ENCODE measurements at regions not wholly inside any gene's neighbourhood (a gene's known extent, or its start where the extent isn't known, plus 50 kb on each side); places are given as distances from the start of the nearest gene placed in this dataset.

- TF ChIP-seq CTCF (IDR thresholded peaks at IDR 0.05) (no peak), POLR2A (IDR thresholded peaks at IDR 0.05) (no peak)
These were observed 1279.7 kb upstream of the ZEB2 start for GRCh38 chr2:145799595-145800108.

Measured in testis (tissue), 2 donors.